ENCODE measurements at regions not wholly inside any gene's neighbourhood (a gene's known extent, or its start where the extent isn't known, plus 50 kb on each side); places are given as distances from the start of the nearest gene placed in this dataset.

DNA sequence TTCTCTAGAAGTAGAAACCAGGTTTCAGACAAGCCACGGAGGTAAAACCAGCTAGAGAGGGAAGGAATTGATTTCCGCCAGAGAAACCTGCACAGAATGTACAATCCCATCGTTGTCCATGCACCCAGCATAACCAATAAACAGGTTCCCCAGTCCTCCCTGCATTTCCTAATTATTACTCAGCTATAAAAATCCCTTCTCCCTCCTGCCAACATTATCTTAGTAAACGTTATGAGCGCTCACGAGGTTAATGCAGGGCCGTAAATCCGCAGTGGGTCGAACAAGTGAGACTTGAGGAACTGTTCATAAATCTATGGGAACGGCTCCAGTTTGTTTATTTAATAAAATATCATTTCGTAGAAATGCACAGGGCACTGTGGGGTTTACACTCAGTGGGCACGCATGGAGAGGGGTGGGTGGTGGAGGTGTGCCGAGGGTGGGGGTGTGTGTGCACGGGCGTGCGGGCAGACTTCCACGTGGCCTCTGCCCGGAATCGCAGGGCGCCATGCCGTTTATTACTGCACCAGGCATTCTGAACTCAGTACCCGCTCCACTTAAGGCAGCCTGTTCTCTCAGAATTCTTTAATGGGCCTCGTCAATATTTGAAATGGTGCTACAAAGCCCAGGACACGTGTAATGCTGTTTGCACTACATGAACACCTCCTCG lies 257.3 kb downstream of the MIAT start (continued):
- TF ChIP-seq JUN (IDR thresholded peaks at IDR 0.05; ENCODE audit: low read depth, low read length), result no peak

All from H1 (cell line).